ENCODE measurements at regions not wholly inside any gene's neighbourhood (a gene's known extent, or its start where the extent isn't known, plus 50 kb on each side); places are given as distances from the start of the nearest gene placed in this dataset.
"Not testable (repeated sequence)": the region's sequence is repeated elsewhere in the genome, so short reads cannot be mapped to it uniquely, and the experiment has no call there.

DNA sequence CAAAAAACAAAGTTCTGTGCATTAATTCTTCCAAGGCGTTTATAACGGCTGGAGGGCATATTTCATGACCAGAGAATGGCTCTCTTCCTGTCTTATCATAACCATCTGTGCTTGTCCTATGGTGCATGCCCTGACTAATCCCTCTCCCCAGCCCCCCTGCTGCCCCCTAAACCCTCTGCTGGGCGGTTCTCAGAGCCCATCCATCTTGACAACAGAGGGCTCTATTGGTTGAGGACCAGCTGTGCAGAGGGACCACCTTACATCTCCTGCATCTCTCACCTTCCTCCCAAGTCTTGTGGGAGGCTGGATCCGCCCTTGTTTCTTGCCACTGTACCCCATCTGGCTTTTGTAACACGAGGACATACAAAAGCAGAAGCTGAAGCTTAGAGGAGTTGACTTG, 282.1 kb downstream of the MIAT start:
- TF ChIP-seq, protein P1, sequence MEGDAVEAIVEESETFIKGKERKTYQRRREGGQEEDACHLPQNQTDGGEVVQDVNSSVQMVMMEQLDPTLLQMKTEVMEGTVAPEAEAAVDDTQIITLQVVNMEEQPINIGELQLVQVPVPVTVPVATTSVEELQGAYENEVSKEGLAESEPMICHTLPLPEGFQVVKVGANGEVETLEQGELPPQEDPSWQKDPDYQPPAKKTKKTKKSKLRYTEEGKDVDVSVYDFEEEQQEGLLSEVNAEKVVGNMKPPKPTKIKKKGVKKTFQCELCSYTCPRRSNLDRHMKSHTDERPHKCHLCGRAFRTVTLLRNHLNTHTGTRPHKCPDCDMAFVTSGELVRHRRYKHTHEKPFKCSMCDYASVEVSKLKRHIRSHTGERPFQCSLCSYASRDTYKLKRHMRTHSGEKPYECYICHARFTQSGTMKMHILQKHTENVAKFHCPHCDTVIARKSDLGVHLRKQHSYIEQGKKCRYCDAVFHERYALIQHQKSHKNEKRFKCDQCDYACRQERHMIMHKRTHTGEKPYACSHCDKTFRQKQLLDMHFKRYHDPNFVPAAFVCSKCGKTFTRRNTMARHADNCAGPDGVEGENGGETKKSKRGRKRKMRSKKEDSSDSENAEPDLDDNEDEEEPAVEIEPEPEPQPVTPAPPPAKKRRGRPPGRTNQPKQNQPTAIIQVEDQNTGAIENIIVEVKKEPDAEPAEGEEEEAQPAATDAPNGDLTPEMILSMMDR (IDR thresholded peaks at IDR 0.05; ENCODE audit: low read depth, low read length, missing control alignments): no peak
- H3K4me3 ChIP-seq (ENCODE audit: low read depth, low read length): no peak overlapping the region
- DNase-seq (ENCODE audit: low read depth): no peak

DNA sequence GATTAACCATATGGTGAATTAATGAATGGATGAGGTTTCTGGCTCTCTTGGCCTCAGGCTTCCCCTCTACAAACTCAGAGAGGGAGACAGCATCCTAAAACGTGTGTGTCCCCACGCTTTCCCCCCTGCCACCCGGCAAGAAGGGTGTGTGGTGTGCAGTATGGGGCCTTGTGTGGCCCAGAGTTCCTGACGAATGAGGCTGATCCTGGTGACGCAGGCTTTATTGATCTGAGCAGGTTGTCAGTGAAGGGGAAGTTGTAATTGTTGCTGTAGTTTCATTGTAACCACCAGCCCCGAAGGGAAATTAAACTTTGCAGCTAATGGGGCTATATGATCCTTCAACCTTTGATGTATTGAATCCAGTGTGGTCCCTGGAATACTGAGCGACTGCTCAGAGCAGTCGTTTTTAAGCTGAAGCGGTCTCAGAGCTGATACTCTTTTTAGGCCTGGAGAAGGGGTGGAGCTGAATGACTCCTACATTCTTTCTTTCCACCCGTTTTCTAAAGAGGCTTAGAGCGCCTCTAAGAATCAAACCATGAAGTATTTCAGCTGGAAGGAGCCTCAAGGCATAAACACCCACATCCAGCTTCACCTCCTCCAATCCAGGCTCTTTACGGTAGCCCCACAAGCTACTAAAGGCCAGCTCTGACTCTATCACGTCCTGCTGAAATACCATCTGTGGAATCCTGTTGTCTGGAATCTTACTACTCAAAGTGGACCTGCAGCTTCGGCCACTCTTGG, 284.7 kb downstream of the MIAT start:
- H3K4me3 ChIP-seq (ENCODE audit: low read depth, low read length): no peak overlapping the region
- no peak for DNase-seq (ENCODE audit: low read depth)
- TF ChIP-seq, protein P1 (IDR thresholded peaks at IDR 0.05; ENCODE audit: low read depth, low read length, missing control alignments): no peak

DNA sequence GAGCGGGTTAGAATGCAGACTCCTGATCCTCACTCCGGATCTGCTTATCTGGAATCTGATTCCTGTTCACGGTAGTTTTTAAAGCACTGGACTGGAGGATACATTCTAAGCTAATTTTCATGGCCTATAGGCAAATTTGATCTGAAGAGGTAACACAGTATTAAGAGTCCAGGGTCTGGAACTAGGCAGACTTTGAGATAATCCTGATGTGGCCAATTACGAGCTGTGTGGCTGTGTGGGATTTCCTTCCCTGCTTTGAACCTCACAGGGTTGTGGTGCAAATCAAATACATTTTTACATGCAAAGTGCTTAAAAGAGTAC, 285.2 kb downstream of the MIAT start:
- no peak for DNase-seq (ENCODE audit: low read depth)
- no peak overlapping the region for H3K4me3 ChIP-seq (ENCODE audit: low read depth, low read length)
- TF ChIP-seq, protein P1 (IDR thresholded peaks at IDR 0.05; ENCODE audit: low read depth, low read length, missing control alignments): no peak

DNA sequence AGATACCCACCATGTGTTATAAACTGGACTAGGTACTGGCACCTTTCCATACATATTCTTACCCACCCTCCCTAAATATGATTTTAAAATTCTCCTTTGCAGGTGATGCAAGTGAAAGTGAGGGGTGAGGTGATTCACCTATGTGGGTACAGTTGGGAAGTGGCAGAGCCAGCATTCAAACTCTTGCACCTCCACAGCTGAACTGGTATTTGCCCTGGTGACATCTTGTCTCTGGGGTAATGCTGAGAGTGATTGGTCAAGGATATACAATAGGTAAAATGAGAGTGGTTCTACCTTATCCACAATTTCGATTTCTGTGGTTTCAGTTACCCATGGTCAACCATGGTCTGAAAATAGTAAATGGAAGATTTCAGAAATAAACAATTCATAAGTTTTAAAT, 288.2 kb downstream of the MIAT start:
- TF ChIP-seq, protein P1 (IDR thresholded peaks at IDR 0.05; ENCODE audit: low read depth, low read length, missing control alignments): no peak
- DNase-seq (ENCODE audit: low read depth): no peak
- no peak overlapping the region for H3K4me3 ChIP-seq (ENCODE audit: low read depth, low read length)

DNA sequence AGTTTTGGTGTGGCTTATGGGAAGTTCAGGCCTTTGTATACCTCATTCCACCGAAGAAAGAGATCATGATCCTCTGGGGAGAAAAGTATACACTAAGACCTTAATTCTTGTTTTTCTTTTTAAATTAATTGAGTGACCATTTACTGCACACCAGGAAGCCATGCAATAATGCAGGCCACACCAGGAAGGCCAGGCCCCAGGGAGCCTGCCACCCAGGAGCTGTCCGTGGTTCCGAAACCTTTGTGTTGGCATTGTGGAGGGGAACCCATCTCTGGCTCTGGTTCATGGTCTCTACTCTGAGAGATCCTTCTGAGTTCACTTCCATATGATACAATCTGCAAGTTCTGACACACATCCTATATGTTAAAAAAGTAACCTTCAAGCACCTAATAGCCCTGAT, 291.8 kb downstream of the MIAT start:
- no peak overlapping the region for H3K4me3 ChIP-seq (ENCODE audit: low read depth, low read length)
- TF ChIP-seq, protein P1 (IDR thresholded peaks at IDR 0.05; ENCODE audit: low read depth, low read length, missing control alignments): no peak
- no peak for DNase-seq (ENCODE audit: low read depth)

DNA sequence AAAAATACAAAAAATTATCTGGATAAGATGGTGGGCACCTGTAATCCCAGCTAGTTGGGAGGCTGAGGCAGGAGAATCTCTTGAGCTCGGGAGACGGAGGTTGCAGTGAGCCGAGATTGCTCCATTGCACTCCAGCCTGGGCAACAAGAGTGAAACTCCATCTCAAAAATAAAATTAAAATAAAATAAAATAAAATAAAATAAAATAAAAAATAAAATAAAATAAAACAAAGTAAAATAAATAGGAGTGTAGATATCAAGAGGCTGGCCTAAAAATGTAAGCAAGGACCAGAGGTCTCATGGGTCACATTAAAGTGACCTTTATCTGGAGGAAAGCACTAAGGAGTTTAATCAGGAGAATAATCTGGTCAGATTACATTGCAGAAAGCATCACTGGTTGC, 293.8 kb downstream of the MIAT start:
- not testable (repeated sequence) for DNase-seq (ENCODE audit: low read depth)

DNA sequence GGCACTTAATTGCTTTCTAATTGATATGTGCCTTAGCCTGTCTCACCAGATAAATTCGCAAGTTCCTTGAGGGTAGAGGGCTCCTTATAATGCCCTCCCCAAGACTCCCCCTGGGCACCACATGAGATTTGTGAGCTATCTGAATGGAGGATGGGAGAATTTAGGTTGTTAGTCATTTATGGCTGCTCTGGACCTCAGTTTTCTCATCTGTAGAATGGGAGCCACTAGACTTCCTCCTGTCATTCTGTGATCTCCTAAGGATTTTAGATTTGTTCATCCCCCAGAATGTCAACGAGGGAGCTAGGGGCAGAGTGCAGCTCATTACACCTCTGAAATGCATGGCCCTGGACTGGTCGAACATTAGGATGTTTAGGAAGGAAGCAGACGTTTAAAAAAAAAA, 294.6 kb downstream of the MIAT start:
- no peak overlapping the region for H3K4me3 ChIP-seq (ENCODE audit: low read depth, low read length)
- no peak for DNase-seq (ENCODE audit: low read depth)
- TF ChIP-seq, protein P1 (IDR thresholded peaks at IDR 0.05; ENCODE audit: low read depth, low read length, missing control alignments): no peak

More for the DNA sequence above, 293.8 kb downstream of the MIAT start:
- not testable (repeated sequence) for H3K4me3 ChIP-seq (ENCODE audit: low read depth, low read length)
